Prostate gland (tissue), 2 donors: ENCODE measurements at regions not wholly inside any gene's neighbourhood (a gene's known extent, or its start where the extent isn't known, plus 50 kb on each side); places are given as distances from the start of the nearest gene placed in this dataset.

Experiments
- POLR2A ChIP-seq: fragments of 450-650 bp; IDR thresholded peaks from one replicate; pipeline ENCODE4 v1.6.1; 2016; ENCODE audit warnings: antibody characterized with exemption, mild to moderate bottlenecking
- POLR2AphosphoS5 ChIP-seq: sonication (generic); formaldehyde crosslinking; IDR thresholded peaks from one replicate; pipeline ENCODE4 v1.6.1; 2017; ENCODE audit warnings: antibody characterized with exemption
- TF ChIP-seq, protein P1 (sequence below), 4 experiments: fragments of 200-600 bp in 2 of 4; fragments of 450-650 bp in 2 of 4; sonication (generic) in 2 of 4; IDR thresholded peaks; 1 replicate in 3 of 4; 2 replicates in 1 of 4; pipeline ENCODE4 v1.5.1; 2016 to 2019; ENCODE audit warnings: antibody characterized with exemption in 4 of 4, mild to moderate bottlenecking in 2 of 4, moderate library complexity in 2 of 4

DNA sequence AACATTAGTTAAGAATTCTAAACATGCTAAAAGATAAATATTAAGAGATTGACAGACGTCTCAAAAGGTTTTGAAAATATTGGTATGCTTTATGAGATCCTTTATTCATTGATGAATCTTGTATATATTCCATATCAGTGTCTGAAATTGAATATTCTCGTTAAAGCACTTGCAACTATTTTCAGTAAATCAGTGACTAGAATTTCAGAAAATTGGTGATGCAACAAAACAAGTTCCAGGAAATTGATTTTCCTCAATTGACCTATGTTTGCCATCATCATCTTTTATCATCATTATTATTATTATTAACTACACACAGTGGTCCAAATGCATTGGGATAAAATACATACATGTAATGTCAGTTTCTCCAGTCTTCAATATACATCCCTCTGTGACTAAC lies 453.6 kb downstream of the CCER1 start:
- TF ChIP-seq POLR2AphosphoS5 (no peak), POLR2A (no peak)
- TF ChIP-seq, protein P1, sequence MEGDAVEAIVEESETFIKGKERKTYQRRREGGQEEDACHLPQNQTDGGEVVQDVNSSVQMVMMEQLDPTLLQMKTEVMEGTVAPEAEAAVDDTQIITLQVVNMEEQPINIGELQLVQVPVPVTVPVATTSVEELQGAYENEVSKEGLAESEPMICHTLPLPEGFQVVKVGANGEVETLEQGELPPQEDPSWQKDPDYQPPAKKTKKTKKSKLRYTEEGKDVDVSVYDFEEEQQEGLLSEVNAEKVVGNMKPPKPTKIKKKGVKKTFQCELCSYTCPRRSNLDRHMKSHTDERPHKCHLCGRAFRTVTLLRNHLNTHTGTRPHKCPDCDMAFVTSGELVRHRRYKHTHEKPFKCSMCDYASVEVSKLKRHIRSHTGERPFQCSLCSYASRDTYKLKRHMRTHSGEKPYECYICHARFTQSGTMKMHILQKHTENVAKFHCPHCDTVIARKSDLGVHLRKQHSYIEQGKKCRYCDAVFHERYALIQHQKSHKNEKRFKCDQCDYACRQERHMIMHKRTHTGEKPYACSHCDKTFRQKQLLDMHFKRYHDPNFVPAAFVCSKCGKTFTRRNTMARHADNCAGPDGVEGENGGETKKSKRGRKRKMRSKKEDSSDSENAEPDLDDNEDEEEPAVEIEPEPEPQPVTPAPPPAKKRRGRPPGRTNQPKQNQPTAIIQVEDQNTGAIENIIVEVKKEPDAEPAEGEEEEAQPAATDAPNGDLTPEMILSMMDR (IDR thresholded peaks at IDR 0.05) = no peak
